HEK293 (cell line): ENCODE measurements at regions not wholly inside any gene's neighbourhood (a gene's known extent, or its start where the extent isn't known, plus 50 kb on each side); places are given as distances from the start of the nearest gene placed in this dataset.

Source experiments
- CTCF ChIA-PET: fragments of 350-600 bp; formaldehyde crosslinking; extraction: SDS; loops from one replicate; lab custom pipeline; 2021; ENCODE audit warnings: antibody characterized with exemption; lab: Yijun Ruan, JAX
- POLR2A ChIA-PET: fragments of 300-600 bp; formaldehyde crosslinking; extraction: SDS; loops from one replicate; lab custom pipeline; 2020; ENCODE audit warnings: antibody characterized with exemption, inconsistent platforms; lab: Yijun Ruan, JAX
- H3K27ac ChIP-seq: fragments of 200-500 bp; sonication (Bioruptor generic); 2 replicates; pipeline ENCODE4 v1.5.1; 2014; ENCODE audit warnings: low read depth, low read length, control low read depth, inconsistent platforms; ENCODE audit errors: extremely low read depth
- H3K36me3 ChIP-seq, 2 experiments: fragments of 200-500 bp in 1 of 2; sonication (Bioruptor generic) in 1 of 2; 1 replicate in 1 of 2; 2 replicates in 1 of 2; pipeline ENCODE4 v1.5.1; 2014 to 2017; ENCODE audit warnings: inconsistent platforms in 2 of 2, low read length in 2 of 2; ENCODE audit not compliant: control insufficient read depth in 2 of 2, insufficient read depth in 1 of 2
- H3K4me1 ChIP-seq: fragments of 200-500 bp; sonication (Bioruptor generic); 2 replicates; pipeline ENCODE4 v1.5.1; 2014; ENCODE audit warnings: mild to moderate bottlenecking, low read length, inconsistent platforms; ENCODE audit not compliant: control insufficient read depth, insufficient read depth
- H3K4me3 ChIP-seq: 2 replicates; pipeline ENCODE4 v1.5.1; 2011; ENCODE audit warnings: low read depth, mild to moderate bottlenecking, control low read depth, low read length, moderate library complexity
- H3K9me3 ChIP-seq: fragments of 200-500 bp; sonication (Bioruptor generic); 2 replicates; pipeline ENCODE4 v1.5.1; 2014; ENCODE audit warnings: low read depth, low read length, inconsistent platforms; ENCODE audit not compliant: control insufficient read depth, insufficient read depth
- EGR2 ChIP-seq: fragments of 450-650 bp; formaldehyde crosslinking; IDR thresholded peaks from 2 replicates; pipeline ENCODE4 v1.5.1; 2016; ENCODE audit warnings: low read depth, missing biosample characterization, missing genetic modification characterization
- GLIS1 ChIP-seq: fragments of 450-650 bp; formaldehyde crosslinking; IDR thresholded peaks from 2 replicates; pipeline ENCODE4 v1.5.1; 2016; ENCODE audit warnings: missing biosample characterization, missing genetic modification characterization
- PRDM2 ChIP-seq: fragments of 450-650 bp; formaldehyde crosslinking; IDR thresholded peaks from 2 replicates; pipeline ENCODE4 v1.5.1; 2016; ENCODE audit warnings: missing biosample characterization, missing genetic modification characterization, borderline replicate concordance
- PRDM4 ChIP-seq: fragments of 450-650 bp; formaldehyde crosslinking; IDR thresholded peaks from 2 replicates; pipeline ENCODE4 v1.5.1; 2017; ENCODE audit warnings: missing biosample characterization, missing genetic modification characterization
- REST ChIP-seq: fragments of 450-650 bp; formaldehyde crosslinking; IDR thresholded peaks from 2 replicates; pipeline ENCODE4 v1.5.1; 2016; ENCODE audit warnings: missing biosample characterization, missing genetic modification characterization
- SETDB1 ChIP-seq: IDR thresholded peaks from one replicate; pipeline ENCODE4 v1.6.1; 2017; ENCODE audit warnings: mild to moderate bottlenecking, low read length, moderate library complexity, mixed read lengths; ENCODE audit not compliant: insufficient read length
- SP7 ChIP-seq: fragments of 450-650 bp; formaldehyde crosslinking; IDR thresholded peaks from 2 replicates; pipeline ENCODE4 v1.5.1; 2016; ENCODE audit warnings: missing biosample characterization, missing genetic modification characterization
- YY1 ChIP-seq: fragments of 450-650 bp; formaldehyde crosslinking; IDR thresholded peaks from 2 replicates; pipeline ENCODE4 v1.5.1; 2018; ENCODE audit warnings: missing biosample characterization, missing genetic modification characterization
- ZBTB21 ChIP-seq: fragments of 450-650 bp; formaldehyde crosslinking; IDR thresholded peaks from 2 replicates; pipeline ENCODE4 v1.5.1; 2017; ENCODE audit warnings: missing biosample characterization, missing genetic modification characterization
- ZBTB8A ChIP-seq: fragments of 450-650 bp; formaldehyde crosslinking; IDR thresholded peaks from 2 replicates; pipeline ENCODE4 v1.5.1; 2016; ENCODE audit warnings: missing biosample characterization, missing genetic modification characterization
- ZFHX2 ChIP-seq: fragments of 450-650 bp; formaldehyde crosslinking; conservative IDR thresholded peaks from 2 replicates; pipeline ENCODE4 v1.5.1; 2016; ENCODE audit warnings: missing biosample characterization, missing genetic modification characterization
- ZFP69B ChIP-seq: fragments of 450-650 bp; formaldehyde crosslinking; IDR thresholded peaks from 2 replicates; pipeline ENCODE4 v1.5.1; 2016; ENCODE audit warnings: missing biosample characterization, missing genetic modification characterization
- ZNF10 ChIP-seq: fragments of 450-650 bp; formaldehyde crosslinking; IDR thresholded peaks from 2 replicates; pipeline ENCODE4 v1.5.1; 2017; ENCODE audit warnings: missing biosample characterization, missing genetic modification characterization
- ZNF114 ChIP-seq: fragments of 450-650 bp; formaldehyde crosslinking; IDR thresholded peaks from 2 replicates; pipeline ENCODE4 v1.5.0; 2017; ENCODE audit warnings: missing biosample characterization, missing genetic modification characterization
- ZNF26 ChIP-seq: fragments of 450-650 bp; formaldehyde crosslinking; IDR thresholded peaks from 2 replicates; pipeline ENCODE4 v1.5.1; 2016; ENCODE audit warnings: missing biosample characterization, missing genetic modification characterization
- ZNF280C ChIP-seq: fragments of 450-650 bp; formaldehyde crosslinking; IDR thresholded peaks from 2 replicates; pipeline ENCODE4 v1.5.1; 2016; ENCODE audit warnings: missing biosample characterization, missing genetic modification characterization
- ZNF433 ChIP-seq: fragments of 450-650 bp; formaldehyde crosslinking; IDR thresholded peaks from 2 replicates; pipeline ENCODE4 v1.5.1; 2016; ENCODE audit warnings: missing biosample characterization, missing genetic modification characterization, low read depth
- ZNF561 ChIP-seq: fragments of 450-650 bp; IDR thresholded peaks from 2 replicates; pipeline ENCODE4 v1.5.1; 2018; ENCODE audit warnings: missing biosample characterization, missing genetic modification characterization, borderline replicate concordance
- ZNF777 ChIP-seq: fragments of 450-650 bp; formaldehyde crosslinking; IDR thresholded peaks from 2 replicates; pipeline ENCODE4 v1.5.1; 2017; ENCODE audit warnings: missing biosample characterization, missing genetic modification characterization, borderline replicate concordance
- ZNF830 ChIP-seq: fragments of 450-650 bp; IDR thresholded peaks from 2 replicates; pipeline ENCODE4 v1.5.0; 2018; ENCODE audit warnings: missing biosample characterization, missing genetic modification characterization, low read depth, mild to moderate bottlenecking, moderate library complexity
- ZNF837 ChIP-seq: fragments of 450-650 bp; formaldehyde crosslinking; IDR thresholded peaks from 2 replicates; pipeline ENCODE4 v1.5.1; 2016; ENCODE audit warnings: missing biosample characterization, missing genetic modification characterization
- ZSCAN5A ChIP-seq: fragments of 450-650 bp; formaldehyde crosslinking; IDR thresholded peaks from 2 replicates; pipeline ENCODE4 v1.5.1; 2016; ENCODE audit warnings: missing biosample characterization, missing genetic modification characterization

GRCh38 chr12:89861086-89861485 lies 152.4 kb upstream of the ATP2B1 start:
- POLR2A ChIA-PET = no interaction called here
- Histone ChIP-seq H3K4me3 (no peak overlapping the region), H3K4me1 (peaks cover 9% of the 10 kb centered on the region; the same call in 1 of the 2 replicates), H3K9me3 (no peaks in the 10 kb centered on the region), H3K27ac (no peak overlapping the region), H3K36me3 (no peaks in the 10 kb centered on the region)
- CTCF ChIA-PET = no interaction called here
- TF ChIP-seq YY1 (tag by site-specific recombination) (no peak), ZNF26 (tag by site-specific recombination) (no peak), EGR2 (tag by site-specific recombination) (peak; percentile 53; the same call in 1 of the 2 replicates), ZFHX2 (peak; percentile 65), ZNF830 (tag by site-specific recombination) (no peak), ZBTB21 (tag by site-specific recombination) (no peak), PRDM2 (tag by site-specific recombination) (no peak), GLIS1 (tag by site-specific recombination) (no peak), ZNF777 (tag by site-specific recombination) (no peak), ZNF10 (tag by site-specific recombination) (no peak), ZBTB8A (no peak), SETDB1 (no peak), ZSCAN5A (tag by site-specific recombination) (no peak), ZNF561 (tag by site-specific recombination) (no peak), PRDM4 (no peak), SP7 (tag by site-specific recombination) (0 out of 2 replicates have a peak, but pooled peaks have one; percentile 27), ZFP69B (no peak), ZNF280C (no peak), ZNF114 (tag by site-specific recombination) (no peak), REST (tag by site-specific recombination) (no peak), ZNF433 (tag by site-specific recombination) (no peak), ZNF837 (tag by site-specific recombination) (no peak)
